ENCODE measurements at regions not wholly inside any gene's neighbourhood (a gene's known extent, or its start where the extent isn't known, plus 50 kb on each side); places are given as distances from the start of the nearest gene placed in this dataset.

GRCh38 chr7:53428045-53428444 is 392.6 kb downstream of the POM121L12 start:
- H3K27ac ChIP-seq = no peak overlapping the region
- no peaks in the 10 kb centered on the region for H3K27me3 ChIP-seq
- H3K4me1 ChIP-seq = no peaks in the 10 kb centered on the region
- no peak overlapping the region for H3K9ac ChIP-seq (ENCODE audit: low read depth in 2 of 2, low read length in 2 of 2)
- H3K9me3 ChIP-seq = no peaks in the 10 kb centered on the region
- H3K4me3 ChIP-seq = no peak overlapping the region
- intact Hi-C loops (cut with DNase I) = no loop called here
- H3K36me3 ChIP-seq = no peaks in the 10 kb centered on the region
- no peak for DNase-seq
- no peak for TF ChIP-seq CTCF (IDR thresholded peaks at IDR 0.05)

- no peaks in the 10 kb centered on the region for H3K4me1 ChIP-seq
- H3K4me3 ChIP-seq = no peak overlapping the region
- no peak for DNase-seq
- H3K36me3 ChIP-seq = no peaks in the 10 kb centered on the region
- H3K27me3 ChIP-seq = no peaks in the 10 kb centered on the region
- H3K9me3 ChIP-seq = no peaks in the 10 kb centered on the region
- no peak overlapping the region for H3K27ac ChIP-seq
- no peak overlapping the region for H3K9ac ChIP-seq (ENCODE audit: low read depth in 2 of 2, low read length in 2 of 2)
- no peak for TF ChIP-seq CTCF (IDR thresholded peaks at IDR 0.05)
- intact Hi-C loops (cut with DNase I) = no loop called here
Observed at GRCh38 chr7:53431901-53432300, 396.5 kb downstream of the POM121L12 start.

GRCh38 chr7:53437336-53437735 is 401.9 kb downstream of the POM121L12 start:
- Histone ChIP-seq H3K36me3 (no peaks in the 10 kb centered on the region), H3K9me3 (no peaks in the 10 kb centered on the region), H3K4me3 (no peak overlapping the region), H3K27ac (no peak overlapping the region), H3K27me3 (no peaks in the 10 kb centered on the region), H3K4me1 (no peaks in the 10 kb centered on the region), H3K9ac (ENCODE audit: low read depth in 2 of 2, low read length in 2 of 2) (no peak overlapping the region)
- intact Hi-C loops (cut with DNase I) = no loop called here
- DNase-seq = no peak
- no peak for TF ChIP-seq CTCF (IDR thresholded peaks at IDR 0.05)

GRCh38 chr7:53446170-53446569 is 410.7 kb downstream of the POM121L12 start:
- no peak overlapping the region for H3K9ac ChIP-seq (ENCODE audit: low read depth in 2 of 2, low read length in 2 of 2)
- H3K4me3 ChIP-seq = no peak overlapping the region
- no peaks in the 10 kb centered on the region for H3K9me3 ChIP-seq
- intact Hi-C loops (cut with DNase I) = no loop called here
- H3K4me1 ChIP-seq = no peaks in the 10 kb centered on the region
- DNase-seq = no peak
- H3K27ac ChIP-seq = no peak overlapping the region
- no peak for TF ChIP-seq CTCF (IDR thresholded peaks at IDR 0.05)
- H3K27me3 ChIP-seq = no peaks in the 10 kb centered on the region
- no peaks in the 10 kb centered on the region for H3K36me3 ChIP-seq

GRCh38 chr7:53458636-53459035 is 423.2 kb downstream of the POM121L12 start:
- Histone ChIP-seq H3K9me3 (no peaks in the 10 kb centered on the region), H3K36me3 (no peaks in the 10 kb centered on the region), H3K27me3 (no peaks in the 10 kb centered on the region), H3K27ac (no peak overlapping the region), H3K4me1 (no peaks in the 10 kb centered on the region), H3K9ac (ENCODE audit: low read depth in 2 of 2, low read length in 2 of 2) (no peak overlapping the region), H3K4me3 (no peak overlapping the region)
- DNase-seq = no peak
- intact Hi-C loops (cut with DNase I) = no loop called here
- no peak for TF ChIP-seq CTCF (IDR thresholded peaks at IDR 0.05)

GRCh38 chr7:53466371-53466770 is 430.9 kb downstream of the POM121L12 start:
- Histone ChIP-seq H3K27me3 (no peaks in the 10 kb centered on the region), H3K9me3 (no peaks in the 10 kb centered on the region), H3K27ac (no peak overlapping the region), H3K36me3 (no peaks in the 10 kb centered on the region), H3K9ac (ENCODE audit: low read depth in 2 of 2, low read length in 2 of 2) (no peak overlapping the region), H3K4me1 (no peaks in the 10 kb centered on the region), H3K4me3 (no peak overlapping the region)
- TF ChIP-seq CTCF (IDR thresholded peaks at IDR 0.05) = no peak
- DNase-seq = no peak
- intact Hi-C loops (cut with DNase I) = no loop called here
